Hepatocyte (in vitro differentiated cells): ENCODE measurements at regions not wholly inside any gene's neighbourhood (a gene's known extent, or its start where the extent isn't known, plus 50 kb on each side); places are given as distances from the start of the nearest gene placed in this dataset.

Experiments
- DNase-seq: peaks from one replicate; pipeline ENCODE4 v3.0.0-alpha.2; 2016; ENCODE audit warnings: low spot score
- H2AFZ ChIP-seq: fragments of 200-600 bp; sonication (generic); 2 replicates; pipeline ENCODE4 v1.6.0; 2016; ENCODE audit warnings: antibody characterized with exemption, mild to moderate bottlenecking
- H3K27ac ChIP-seq: fragments of 200-600 bp; sonication (generic); 2 replicates; pipeline ENCODE4 v1.5.1; 2016; ENCODE audit warnings: mild to moderate bottlenecking
- H3K27me3 ChIP-seq: fragments of 200-600 bp; sonication (generic); 2 replicates; pipeline ENCODE4 v1.6.1; 2016
- H3K36me3 ChIP-seq: fragments of 200-600 bp; sonication (generic); replicated peaks from 2 replicates; pipeline ENCODE4 v1.5.1; 2016; ENCODE audit warnings: low read depth; ENCODE audit not compliant: insufficient read depth
- H3K4me1 ChIP-seq: fragments of 200-600 bp; sonication (generic); 2 replicates; pipeline ENCODE4 v1.5.1; 2016; ENCODE audit warnings: mild to moderate bottlenecking, moderate library complexity; ENCODE audit not compliant: insufficient read depth
- H3K4me2 ChIP-seq: fragments of 200-600 bp; sonication (generic); 2 replicates; pipeline ENCODE4 v1.6.0; 2016
- H3K4me3 ChIP-seq: fragments of 200-600 bp; sonication (generic); 2 replicates; pipeline ENCODE4 v1.5.1; 2016; ENCODE audit warnings: mild to moderate bottlenecking
- H3K79me2 ChIP-seq: fragments of 200-600 bp; sonication (generic); 2 replicates; pipeline ENCODE4 v1.6.0; 2017; ENCODE audit warnings: mild to moderate bottlenecking
- H3K9me2 ChIP-seq: fragments of 200-600 bp; sonication (generic); replicated peaks from 2 replicates; pipeline ENCODE4 v1.6.0; 2017; ENCODE audit warnings: mild to moderate bottlenecking; ENCODE audit not compliant: insufficient read depth
- H3K9me3 ChIP-seq: fragments of 200-600 bp; sonication (generic); 2 replicates; pipeline ENCODE4 v1.5.1; 2016; ENCODE audit warnings: low read depth, mild to moderate bottlenecking
- H4K20me1 ChIP-seq: fragments of 200-600 bp; sonication (generic); 2 replicates; pipeline ENCODE4 v1.6.0; 2016; ENCODE audit warnings: mild to moderate bottlenecking; ENCODE audit not compliant: insufficient read depth, poor library complexity, severe bottlenecking
- EZH2 ChIP-seq: fragments of 200-600 bp; sonication (generic); IDR thresholded peaks from 2 replicates; pipeline ENCODE4 v1.6.1; 2016; ENCODE audit warnings: antibody characterized with exemption, mild to moderate bottlenecking, borderline replicate concordance
- EZH2phosphoT487 ChIP-seq: fragments of 200-600 bp; sonication (generic); IDR thresholded peaks from one replicate; pipeline ENCODE4 v1.6.1; 2018; ENCODE audit warnings: antibody characterized with exemption, mild to moderate bottlenecking, low read depth, moderate library complexity; ENCODE audit not compliant: unreplicated experiment, severe bottlenecking
- WGBS: methylation state at CpG from one replicate; pipeline ENCODE4 v1.1.6; 2016; ENCODE audit warnings: low lambda C conversion rate; ENCODE audit errors: missing lambda C conversion rate; 5-methylcytosine and 5-hydroxymethylcytosine counted together
- TF ChIP-seq, protein P1 (sequence below): fragments of 200-600 bp; sonication (generic); IDR thresholded peaks from 2 replicates; pipeline ENCODE4 v1.5.1; 2016; ENCODE audit warnings: antibody characterized with exemption, mild to moderate bottlenecking; ENCODE audit not compliant: poor library complexity

DNA sequence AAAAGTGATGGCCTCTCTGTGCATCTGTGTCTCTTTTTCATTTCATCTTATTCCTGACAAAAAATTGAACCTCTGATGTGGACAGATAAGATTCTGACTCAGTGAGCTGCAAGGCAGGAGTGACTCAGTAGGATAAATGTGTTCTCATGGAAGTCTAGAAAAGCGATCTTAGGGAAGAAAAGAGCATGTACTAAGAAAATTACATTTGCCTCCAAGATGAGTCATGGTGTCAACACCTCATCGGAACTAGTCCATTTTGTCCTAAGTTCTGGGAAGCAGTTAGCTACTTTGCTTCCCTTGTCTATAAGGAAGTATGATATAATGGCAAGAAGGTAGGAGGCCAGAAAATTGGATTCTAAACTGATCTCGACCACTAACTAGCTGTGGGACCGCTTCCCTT, 83.5 kb upstream of the AFF2 start:
- H3K4me1 ChIP-seq: no peaks in the 10 kb centered on the region
- H4K20me1 ChIP-seq: no peaks in the 10 kb centered on the region
- no peak for DNase-seq
- no peaks in the 10 kb centered on the region for H3K27me3 ChIP-seq
- no peak overlapping the region for H2AFZ ChIP-seq
- H3K9me3 ChIP-seq: no peaks in the 10 kb centered on the region
- H3K4me2 ChIP-seq: no peak overlapping the region
- no peak overlapping the region for H3K4me3 ChIP-seq
- WGBS: 68% methylated on average over 4 of the region's 4 CpGs
- H3K36me3 ChIP-seq: no peaks in the 10 kb centered on the region
- no peak overlapping the region for H3K27ac ChIP-seq
- no peaks in the 10 kb centered on the region for H3K9me2 ChIP-seq
- no peaks in the 10 kb centered on the region for H3K79me2 ChIP-seq
- no peak for TF ChIP-seq EZH2phosphoT487
- TF ChIP-seq, protein P1, sequence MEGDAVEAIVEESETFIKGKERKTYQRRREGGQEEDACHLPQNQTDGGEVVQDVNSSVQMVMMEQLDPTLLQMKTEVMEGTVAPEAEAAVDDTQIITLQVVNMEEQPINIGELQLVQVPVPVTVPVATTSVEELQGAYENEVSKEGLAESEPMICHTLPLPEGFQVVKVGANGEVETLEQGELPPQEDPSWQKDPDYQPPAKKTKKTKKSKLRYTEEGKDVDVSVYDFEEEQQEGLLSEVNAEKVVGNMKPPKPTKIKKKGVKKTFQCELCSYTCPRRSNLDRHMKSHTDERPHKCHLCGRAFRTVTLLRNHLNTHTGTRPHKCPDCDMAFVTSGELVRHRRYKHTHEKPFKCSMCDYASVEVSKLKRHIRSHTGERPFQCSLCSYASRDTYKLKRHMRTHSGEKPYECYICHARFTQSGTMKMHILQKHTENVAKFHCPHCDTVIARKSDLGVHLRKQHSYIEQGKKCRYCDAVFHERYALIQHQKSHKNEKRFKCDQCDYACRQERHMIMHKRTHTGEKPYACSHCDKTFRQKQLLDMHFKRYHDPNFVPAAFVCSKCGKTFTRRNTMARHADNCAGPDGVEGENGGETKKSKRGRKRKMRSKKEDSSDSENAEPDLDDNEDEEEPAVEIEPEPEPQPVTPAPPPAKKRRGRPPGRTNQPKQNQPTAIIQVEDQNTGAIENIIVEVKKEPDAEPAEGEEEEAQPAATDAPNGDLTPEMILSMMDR: no peak
- TF ChIP-seq EZH2: no peak

DNA sequence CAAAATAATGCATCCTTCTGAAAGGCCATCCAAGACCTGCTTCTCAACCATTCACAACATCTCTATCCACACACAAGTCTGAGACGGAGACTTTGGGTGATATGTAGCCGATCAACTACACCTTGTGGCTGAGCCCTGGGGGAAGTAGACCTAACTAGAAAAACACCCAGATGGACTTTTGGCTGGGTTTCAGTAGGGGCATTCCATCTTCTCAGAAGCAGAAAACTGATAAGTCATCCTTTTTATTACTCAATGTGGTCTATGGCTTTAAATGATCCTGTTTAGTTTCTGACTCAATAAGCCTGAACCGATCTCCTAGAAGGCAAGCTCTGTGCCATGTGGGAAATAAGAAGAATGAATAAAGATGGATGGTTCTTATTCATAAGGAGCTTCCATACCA, 82.5 kb upstream of the AFF2 start:
- Histone ChIP-seq H3K27ac (no peak overlapping the region), H3K9me2 (no peaks in the 10 kb centered on the region), H3K4me1 (no peaks in the 10 kb centered on the region), H2AFZ (no peak overlapping the region), H3K36me3 (no peaks in the 10 kb centered on the region), H3K9me3 (no peaks in the 10 kb centered on the region), H3K79me2 (no peaks in the 10 kb centered on the region), H3K27me3 (no peaks in the 10 kb centered on the region), H3K4me2 (no peak overlapping the region), H4K20me1 (no peaks in the 10 kb centered on the region), H3K4me3 (no peak overlapping the region)
- 58% methylated on average over 3 of the region's 3 CpGs for WGBS
- no peak for TF ChIP-seq EZH2
- TF ChIP-seq EZH2phosphoT487: no peak
- TF ChIP-seq, protein P1: no peak
- no peak for DNase-seq

DNA sequence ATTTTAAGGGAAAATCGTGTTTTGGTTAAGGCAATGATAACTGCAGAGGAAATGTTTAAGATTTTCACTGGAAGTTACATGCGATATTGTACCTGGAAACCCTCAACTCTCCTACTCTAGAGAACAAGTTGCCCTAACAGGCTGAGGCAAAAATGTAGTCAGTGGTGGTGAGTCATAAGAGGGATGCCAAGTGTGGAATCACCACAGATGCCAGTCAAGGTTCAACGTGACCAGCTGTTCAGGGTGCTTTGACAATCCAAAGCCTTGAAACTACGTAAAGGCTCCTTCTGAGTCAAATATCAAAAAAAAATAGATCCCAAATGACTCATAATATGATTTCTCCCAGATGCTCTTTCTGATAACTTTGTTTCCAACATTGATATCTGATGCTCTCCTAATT, 77.9 kb upstream of the AFF2 start:
- Histone ChIP-seq H3K4me2 (no peak overlapping the region), H3K9me2 (no peaks in the 10 kb centered on the region), H3K4me3 (no peak overlapping the region), H3K27me3 (no peaks in the 10 kb centered on the region), H2AFZ (no peak overlapping the region), H4K20me1 (no peaks in the 10 kb centered on the region), H3K4me1 (no peaks in the 10 kb centered on the region), H3K9me3 (no peaks in the 10 kb centered on the region), H3K79me2 (no peaks in the 10 kb centered on the region), H3K36me3 (no peaks in the 10 kb centered on the region), H3K27ac (no peak overlapping the region)
- TF ChIP-seq, protein P1: no peak
- TF ChIP-seq EZH2 (no peak), EZH2phosphoT487 (no peak)
- no peak for DNase-seq
- whole genome bisulfite sequencing: 74% methylated on average over 4 of the region's 4 CpGs

DNA sequence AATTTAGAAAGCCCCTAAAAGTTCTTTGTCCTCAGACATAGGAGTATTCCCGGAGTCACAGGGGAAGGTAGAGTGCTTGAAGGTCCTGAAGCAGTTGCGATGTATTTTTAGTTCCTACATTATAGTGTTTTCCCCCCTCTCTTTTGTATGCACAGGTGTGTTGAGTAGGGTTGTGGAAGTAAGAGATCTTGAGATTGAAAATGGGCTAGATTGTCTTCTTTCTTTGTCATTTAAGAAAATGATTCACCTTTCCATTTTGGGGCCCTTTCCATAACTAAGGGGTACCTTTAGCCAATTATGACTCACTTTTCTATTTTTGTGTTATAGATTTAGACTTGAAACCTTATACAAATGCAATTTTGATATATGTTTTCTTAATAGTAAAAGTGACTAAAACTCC, 75.8 kb upstream of the AFF2 start:
- no peak overlapping the region for H3K27ac ChIP-seq
- TF ChIP-seq EZH2phosphoT487: no peak
- TF ChIP-seq, protein P1: no peak
- no peak for TF ChIP-seq EZH2
- no peak overlapping the region for H3K4me3 ChIP-seq
- no peaks in the 10 kb centered on the region for H3K79me2 ChIP-seq
- H3K9me3 ChIP-seq: no peaks in the 10 kb centered on the region
- DNase-seq: no peak
- no peaks in the 10 kb centered on the region for H3K27me3 ChIP-seq
- H3K4me2 ChIP-seq: no peak overlapping the region
- no peak overlapping the region for H2AFZ ChIP-seq
- 86% methylated on average over 2 of the region's 2 CpGs for WGBS
- H3K4me1 ChIP-seq: no peaks in the 10 kb centered on the region
- H3K36me3 ChIP-seq: no peaks in the 10 kb centered on the region
- no peaks in the 10 kb centered on the region for H3K9me2 ChIP-seq
- H4K20me1 ChIP-seq: no peaks in the 10 kb centered on the region
